GM18909 (cell line): ENCODE measurements at regions not wholly inside any gene's neighbourhood (a gene's known extent, or its start where the extent isn't known, plus 50 kb on each side); places are given as distances from the start of the nearest gene placed in this dataset.

Source experiments
- ATAC-seq: cut with Tn5 transposase; IDR thresholded peaks from one replicate; pipeline ENCODE4 v1.9.1; 2021; ENCODE audit warnings: mild to moderate bottlenecking; ENCODE audit not compliant: unreplicated experiment, poor library complexity

DNA sequence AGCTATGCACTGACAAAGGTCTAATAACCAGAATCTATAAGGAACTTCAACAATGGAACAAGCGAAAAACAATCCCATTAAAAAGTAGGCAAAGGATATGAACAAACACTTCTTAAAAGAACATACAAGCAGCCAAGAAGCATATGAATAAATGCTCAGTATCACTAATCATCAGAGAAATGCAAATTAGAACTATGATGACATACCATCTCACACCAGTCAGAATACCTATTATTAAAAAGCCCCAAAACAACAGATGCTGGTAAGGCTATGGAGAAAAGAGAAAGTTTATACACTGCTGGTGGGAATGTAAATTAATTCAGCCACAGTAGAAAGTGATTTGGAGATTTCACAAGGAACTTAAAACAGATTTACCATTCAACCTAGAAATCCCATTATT, 211.8 kb downstream of the EDN1 start:
- ATAC-seq: no peak

- peak; percentile 68 for ATAC-seq
Measured at GRCh38 chr6:12504325-12504966, 212.1 kb upstream of the PHACTR1 start.

- ATAC-seq: no peak
Measured at GRCh38 chr6:12505486-12505885, 211.1 kb upstream of the PHACTR1 start.

- no peak for ATAC-seq
Measured at GRCh38 chr6:12506159-12506558, 210.4 kb upstream of the PHACTR1 start.

- ATAC-seq: no peak
Measured at GRCh38 chr6:12507636-12508035, 208.9 kb upstream of the PHACTR1 start.

DNA sequence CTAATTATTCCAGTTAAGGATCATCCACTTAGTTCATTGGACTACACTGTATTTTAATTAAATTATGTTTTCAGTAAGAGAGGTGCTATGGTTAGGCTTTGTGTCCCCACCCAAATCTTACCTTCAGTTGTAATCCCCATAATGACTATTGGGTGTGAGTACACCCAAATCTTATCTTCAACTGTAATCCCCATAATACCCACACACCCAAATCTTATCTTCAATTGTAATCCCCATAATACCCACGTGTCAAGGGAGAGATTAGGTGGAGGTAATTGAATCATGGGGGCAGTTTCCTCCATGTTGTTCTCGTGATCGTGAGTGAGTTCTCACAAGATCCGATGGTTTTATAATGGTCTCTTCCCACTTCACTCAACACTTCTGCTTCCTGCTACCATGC, 208.0 kb upstream of the PHACTR1 start:
- ATAC-seq: no peak

GRCh38 chr6:12509060-12509459, 207.5 kb upstream of the PHACTR1 start:
- no peak for ATAC-seq

DNA sequence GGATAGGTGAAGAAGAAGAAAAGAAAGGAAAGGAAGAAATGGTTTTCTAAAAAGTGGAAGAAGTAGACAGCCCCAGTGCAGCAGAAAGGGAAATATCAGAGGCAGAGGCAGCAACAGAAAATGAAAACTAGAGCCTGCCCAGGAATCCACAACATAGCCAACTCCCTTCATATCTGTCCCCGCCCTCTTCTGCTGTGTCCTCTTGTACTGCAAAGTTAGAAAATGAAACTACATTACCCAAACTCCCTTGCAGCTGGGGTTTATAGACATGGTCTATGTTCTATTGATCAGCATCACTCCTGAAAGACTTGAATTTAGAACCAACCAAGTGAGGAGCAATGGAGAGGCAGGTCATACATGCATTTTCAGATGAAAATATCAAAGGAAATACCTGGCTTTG, 200.5 kb upstream of the PHACTR1 start:
- no peak for ATAC-seq

DNA sequence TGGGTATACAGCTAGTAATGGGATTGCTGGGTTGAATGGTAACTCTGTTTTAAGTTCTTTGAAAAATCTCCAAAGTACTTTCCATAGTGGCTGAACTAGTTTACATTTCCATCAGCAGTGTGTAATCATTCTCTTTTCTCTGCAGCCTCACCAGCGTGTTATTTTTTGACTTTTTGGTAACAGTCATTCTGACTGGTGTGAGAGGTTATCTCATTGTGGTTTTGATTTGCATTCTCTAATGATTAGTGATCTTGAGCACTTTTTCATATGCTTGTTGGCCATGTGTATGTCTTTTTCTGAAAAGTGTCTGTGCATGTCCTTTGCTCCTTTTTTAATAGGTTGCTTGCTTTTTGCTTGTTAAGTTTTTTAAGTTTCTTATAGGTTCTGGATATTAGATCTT, 194.2 kb upstream of the PHACTR1 start:
- peak; percentile 35 for ATAC-seq

DNA sequence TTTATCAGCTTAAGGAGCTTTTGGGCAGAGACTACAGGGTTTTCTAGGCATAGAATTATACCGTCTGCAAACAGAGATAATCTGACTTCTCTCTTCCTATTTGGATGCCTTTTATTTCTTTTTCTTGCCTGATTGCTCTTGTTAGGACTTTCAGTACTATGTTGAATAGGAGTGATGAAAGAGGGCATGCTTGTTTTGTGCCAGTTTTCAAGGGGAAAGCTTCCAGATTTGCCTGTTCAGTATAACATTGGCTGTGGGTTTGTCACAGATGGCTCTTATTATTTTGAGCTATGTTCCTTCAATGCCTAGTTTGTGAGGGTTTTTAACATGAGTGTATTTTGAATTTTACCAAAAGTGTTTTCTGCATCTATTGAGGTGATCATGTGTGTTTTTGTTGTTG, 192.8 kb upstream of the PHACTR1 start:
- no peak for ATAC-seq

GRCh38 chr6:12525276-12525675, 191.3 kb upstream of the PHACTR1 start:
- ATAC-seq: no peak

DNA sequence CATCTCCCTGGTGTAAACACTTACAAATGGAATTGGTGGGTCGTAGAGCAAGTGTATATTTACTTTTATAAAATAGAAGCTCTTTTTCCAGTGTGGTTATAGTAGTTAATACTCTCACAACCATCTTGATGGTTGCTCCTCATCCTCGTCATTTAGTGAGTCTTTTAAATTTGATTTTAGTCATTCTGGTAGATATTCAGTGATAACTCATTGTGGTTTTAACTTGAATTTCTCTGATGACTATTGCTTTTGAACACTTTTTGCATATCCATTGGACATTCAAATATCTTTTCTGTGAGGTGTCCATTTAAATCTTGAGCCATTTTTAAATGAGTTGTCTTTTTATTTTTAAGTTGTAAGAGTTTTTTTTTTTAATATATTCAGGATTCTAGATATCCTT, 189.2 kb upstream of the PHACTR1 start:
- no peak for ATAC-seq

DNA sequence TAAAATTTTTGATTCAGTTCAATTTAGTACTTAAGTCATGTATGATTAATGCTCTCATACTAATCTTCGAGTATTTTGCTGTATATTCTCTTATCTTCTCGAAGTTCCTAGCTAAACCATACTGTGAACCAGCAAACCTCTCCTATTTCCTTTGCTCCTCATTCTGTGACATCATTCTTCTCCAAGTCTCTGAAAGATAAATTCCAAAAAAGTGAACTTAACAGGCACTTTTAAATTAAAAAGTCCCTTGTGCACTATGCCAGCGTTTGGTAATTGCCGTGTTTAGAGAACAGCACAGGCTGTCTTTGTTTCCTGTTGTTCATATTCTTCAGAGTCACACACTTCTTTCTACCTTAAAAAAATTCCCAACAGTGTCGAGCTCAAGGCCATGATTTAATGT, 188.4 kb upstream of the PHACTR1 start:
- ATAC-seq: no peak

GRCh38 chr6:12528581-12529363, 187.8 kb upstream of the PHACTR1 start:
- ATAC-seq: no peak

DNA sequence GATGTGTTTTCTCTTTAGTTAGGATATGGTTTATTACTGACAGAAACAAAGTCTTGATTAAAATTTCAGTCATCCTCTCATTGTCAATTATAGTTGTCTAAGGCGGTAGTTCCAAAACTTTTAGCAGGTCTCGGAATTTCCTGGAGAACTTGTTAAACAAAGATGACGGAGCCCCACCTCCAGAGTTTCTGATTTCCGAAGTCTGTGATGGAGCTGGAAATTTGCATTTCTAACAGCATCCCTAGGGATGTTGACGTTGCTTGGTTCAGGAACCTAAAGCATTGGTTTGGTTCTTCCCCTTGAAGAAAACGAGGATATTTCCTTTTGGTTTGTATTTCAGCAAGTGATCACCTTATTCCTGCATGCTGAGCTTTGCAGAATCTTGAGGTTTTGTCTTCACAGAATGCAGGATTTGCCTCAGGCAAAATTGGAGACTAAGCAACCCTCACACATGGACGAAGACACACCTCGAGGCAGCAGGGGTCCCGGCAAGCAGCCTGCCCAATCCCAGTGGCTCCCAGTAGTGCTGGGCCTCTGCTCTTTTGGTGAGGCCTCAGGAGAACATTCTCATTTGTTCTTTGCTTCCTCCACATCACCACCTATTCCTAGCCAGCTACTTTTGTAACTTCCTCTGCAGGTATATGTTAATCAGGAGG, 187.1 kb upstream of the PHACTR1 start:
- no peak for ATAC-seq

DNA sequence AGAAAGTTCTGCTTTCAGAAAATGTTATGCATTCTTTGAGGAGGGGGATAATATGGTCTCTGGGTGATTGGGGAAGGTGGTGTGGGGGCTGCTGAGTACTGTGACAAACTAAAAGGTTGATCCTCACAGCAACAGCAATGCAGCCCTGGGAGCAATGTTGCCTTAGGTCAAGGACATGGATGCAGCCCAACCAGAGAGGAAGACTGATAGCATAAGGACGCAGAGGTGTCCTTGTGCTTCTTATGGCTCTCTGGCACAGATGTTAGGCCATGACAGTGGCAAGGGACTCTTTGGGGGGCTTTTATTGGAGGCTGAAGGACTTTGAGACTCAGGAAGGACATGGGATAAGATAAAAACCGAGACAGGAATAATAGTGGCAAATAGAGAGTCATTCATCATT, 186.2 kb upstream of the PHACTR1 start:
- no peak for ATAC-seq

GRCh38 chr6:12533586-12533985, 183.0 kb upstream of the PHACTR1 start:
- no peak for ATAC-seq

DNA sequence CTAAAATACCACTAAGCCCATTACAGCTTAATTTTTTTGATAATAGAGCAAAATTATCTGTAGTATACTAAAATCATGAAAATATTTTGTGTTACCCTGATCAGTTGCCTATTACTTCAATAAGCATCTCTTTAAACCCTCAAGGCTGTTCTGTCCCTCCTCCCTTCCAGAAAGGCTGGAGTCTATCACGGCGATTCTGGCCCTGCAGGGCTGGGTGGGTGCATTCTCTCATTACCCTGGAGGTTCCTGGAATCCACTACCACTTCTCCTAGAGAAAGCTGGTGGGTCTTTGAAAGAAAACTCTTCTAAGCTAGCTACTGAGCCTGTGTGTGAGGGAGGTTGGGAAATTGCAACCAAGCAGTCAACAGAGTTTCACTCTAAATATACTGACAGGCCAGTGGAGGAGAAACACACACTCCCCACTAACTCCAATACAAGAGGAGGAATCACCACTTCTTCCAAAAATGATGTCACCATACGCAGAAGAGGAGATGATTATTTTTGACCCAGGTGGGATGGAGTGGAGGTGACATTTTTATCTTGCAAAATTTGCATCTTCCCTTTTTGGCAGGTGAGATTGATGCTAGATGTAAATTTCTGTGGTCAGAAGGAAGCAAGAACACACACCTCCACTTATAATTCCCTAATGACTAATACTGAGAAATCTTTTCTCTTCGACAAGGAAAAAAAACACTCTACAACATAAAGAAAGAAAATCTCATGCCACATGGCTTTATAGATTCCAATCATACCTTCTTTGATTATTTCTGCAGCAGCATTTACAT, 182.3 kb upstream of the PHACTR1 start:
- ATAC-seq: no peak

- ATAC-seq: no peak
Measured at GRCh38 chr6:12535586-12536314, 180.8 kb upstream of the PHACTR1 start.

- ATAC-seq: no peak
Measured at GRCh38 chr6:12536416-12536815, 180.2 kb upstream of the PHACTR1 start.
